ENCODE measurements at regions not wholly inside any gene's neighbourhood (a gene's known extent, or its start where the extent isn't known, plus 50 kb on each side); places are given as distances from the start of the nearest gene placed in this dataset.

- 82% methylated on average over 15 of the region's 16 CpGs for WGBS (ENCODE audit: insufficient coverage)
- H3K27me3 ChIP-seq (replicated peaks in 2 of 5; ENCODE audit: control insufficient read depth in 4 of 5, insufficient read depth in 5 of 5, low read length in 4 of 5): peaks cover 0 to 1% (median 0%) of the 10 kb centered on the region in 5 experiments
- no peaks in the 10 kb centered on the region for H3K36me3 ChIP-seq (ENCODE audit: control insufficient read depth in 4 of 4, insufficient read depth in 4 of 4, low read length in 3 of 4)
- ChIA-PET CTCF (no interaction called here), POLR2A (no interaction called here)
- H3K27ac ChIP-seq (ENCODE audit: insufficient read depth in 1 of 2, low read depth in 1 of 2, low read length in 2 of 2, poor library complexity in 1 of 2, severe bottlenecking in 2 of 2): no peak overlapping the region
- DNase-seq: no peak
- peaks cover 0 to 8% (median 2%) of the 10 kb centered on the region in 5 experiments for H3K9me3 ChIP-seq (ENCODE audit: control extremely low read depth in 1 of 5, control insufficient read depth in 4 of 5, insufficient read depth in 2 of 5, low read depth in 1 of 5, low read length in 4 of 5)
- H3K4me3 ChIP-seq (ENCODE audit: control insufficient read depth in 1 of 7, extremely low read depth in 1 of 7, insufficient read depth in 4 of 7, low read depth in 2 of 7, low read length in 6 of 7): no peak overlapping the region
- H3K4me1 ChIP-seq (ENCODE audit: control extremely low read depth in 1 of 4, control insufficient read depth in 4 of 4, insufficient read depth in 4 of 4, low read length in 3 of 4): no peaks in the 10 kb centered on the region
These were observed 131.8 kb upstream of the PEG3 start for GRCh38 chr19:56972291-56972841.

GRCh38 chr19:56973713-56974555, 133.4 kb upstream of the PEG3 start:
- no peak overlapping the region for H3K4me3 ChIP-seq (ENCODE audit: control insufficient read depth in 1 of 7, extremely low read depth in 1 of 7, insufficient read depth in 4 of 7, low read depth in 2 of 7, low read length in 6 of 7)
- no peaks in the 10 kb centered on the region for H3K4me1 ChIP-seq (ENCODE audit: control extremely low read depth in 1 of 4, control insufficient read depth in 4 of 4, insufficient read depth in 4 of 4, low read length in 3 of 4)
- peaks cover 0 to 1% (median 0%) of the 10 kb centered on the region in 5 experiments for H3K27me3 ChIP-seq (replicated peaks in 2 of 5; ENCODE audit: control insufficient read depth in 4 of 5, insufficient read depth in 5 of 5, low read length in 4 of 5)
- WGBS (ENCODE audit: insufficient coverage): 41% methylated on average over 12 of the region's 12 CpGs
- H3K9me3 ChIP-seq (ENCODE audit: control extremely low read depth in 1 of 5, control insufficient read depth in 4 of 5, insufficient read depth in 2 of 5, low read depth in 1 of 5, low read length in 4 of 5): peaks cover 0 to 15% (median 4%) of the 10 kb centered on the region in 5 experiments
- CTCF ChIA-PET: no interaction called here
- H3K27ac ChIP-seq (ENCODE audit: insufficient read depth in 1 of 2, low read depth in 1 of 2, low read length in 2 of 2, poor library complexity in 1 of 2, severe bottlenecking in 2 of 2): no peak overlapping the region
- POLR2A ChIA-PET: no interaction called here
- no peaks in the 10 kb centered on the region for H3K36me3 ChIP-seq (ENCODE audit: control insufficient read depth in 4 of 4, insufficient read depth in 4 of 4, low read length in 3 of 4)
- no peak for DNase-seq

- WGBS (ENCODE audit: insufficient coverage): 77% methylated on average over 8 of the region's 8 CpGs
- H3K4me1 ChIP-seq (ENCODE audit: control extremely low read depth in 1 of 4, control insufficient read depth in 4 of 4, insufficient read depth in 4 of 4, low read length in 3 of 4): no peaks in the 10 kb centered on the region
- no peak overlapping the region for H3K27ac ChIP-seq (ENCODE audit: insufficient read depth in 1 of 2, low read depth in 1 of 2, low read length in 2 of 2, poor library complexity in 1 of 2, severe bottlenecking in 2 of 2)
- H3K4me3 ChIP-seq (ENCODE audit: control insufficient read depth in 1 of 7, extremely low read depth in 1 of 7, insufficient read depth in 4 of 7, low read depth in 2 of 7, low read length in 6 of 7): no peak overlapping the region
- peaks cover 0 to 1% (median 0%) of the 10 kb centered on the region in 5 experiments for H3K27me3 ChIP-seq (replicated peaks in 2 of 5; ENCODE audit: control insufficient read depth in 4 of 5, insufficient read depth in 5 of 5, low read length in 4 of 5)
- H3K36me3 ChIP-seq (ENCODE audit: control insufficient read depth in 4 of 4, insufficient read depth in 4 of 4, low read length in 3 of 4): no peaks in the 10 kb centered on the region
- CTCF ChIA-PET: no interaction called here
- POLR2A ChIA-PET: no interaction called here
- H3K9me3 ChIP-seq (ENCODE audit: control extremely low read depth in 1 of 5, control insufficient read depth in 4 of 5, insufficient read depth in 2 of 5, low read depth in 1 of 5, low read length in 4 of 5): peaks cover 0 to 18% (median 11%) of the 10 kb centered on the region in 5 experiments
- DNase-seq: no peak
These were observed 134.2 kb upstream of the PEG3 start for GRCh38 chr19:56974556-56975207.

- 81% methylated on average over 3 of the region's 4 CpGs for WGBS (ENCODE audit: insufficient coverage)
- Histone ChIP-seq H3K9me3 (ENCODE audit: control extremely low read depth in 1 of 5, control insufficient read depth in 4 of 5, insufficient read depth in 2 of 5, low read depth in 1 of 5, low read length in 4 of 5) (peaks cover 0 to 24% (median 11%) of the 10 kb centered on the region in 5 experiments), H3K27ac (ENCODE audit: insufficient read depth in 1 of 2, low read depth in 1 of 2, low read length in 2 of 2, poor library complexity in 1 of 2, severe bottlenecking in 2 of 2) (no peak overlapping the region), H3K4me1 (ENCODE audit: control extremely low read depth in 1 of 4, control insufficient read depth in 4 of 4, insufficient read depth in 4 of 4, low read length in 3 of 4) (no peaks in the 10 kb centered on the region), H3K27me3 (replicated peaks in 2 of 5; ENCODE audit: control insufficient read depth in 4 of 5, insufficient read depth in 5 of 5, low read length in 4 of 5) (peaks cover 0 to 1% (median 0%) of the 10 kb centered on the region in 5 experiments), H3K4me3 (ENCODE audit: control insufficient read depth in 1 of 7, extremely low read depth in 1 of 7, insufficient read depth in 4 of 7, low read depth in 2 of 7, low read length in 6 of 7) (no peak overlapping the region), H3K36me3 (ENCODE audit: control insufficient read depth in 4 of 4, insufficient read depth in 4 of 4, low read length in 3 of 4) (no peaks in the 10 kb centered on the region)
- ChIA-PET POLR2A (no interaction called here), CTCF (no interaction called here)
- no peak for DNase-seq
These were observed 135.8 kb upstream of the PEG3 start for GRCh38 chr19:56976300-56976699.

- Histone ChIP-seq H3K4me3 (ENCODE audit: control insufficient read depth in 1 of 7, extremely low read depth in 1 of 7, insufficient read depth in 4 of 7, low read depth in 2 of 7, low read length in 6 of 7) (no peak overlapping the region), H3K27me3 (replicated peaks in 2 of 5; ENCODE audit: control insufficient read depth in 4 of 5, insufficient read depth in 5 of 5, low read length in 4 of 5) (no peaks in the 10 kb centered on the region), H3K9me3 (ENCODE audit: control extremely low read depth in 1 of 5, control insufficient read depth in 4 of 5, insufficient read depth in 2 of 5, low read depth in 1 of 5, low read length in 4 of 5) (peaks cover 0 to 24% (median 12%) of the 10 kb centered on the region in 5 experiments), H3K27ac (ENCODE audit: insufficient read depth in 1 of 2, low read depth in 1 of 2, low read length in 2 of 2, poor library complexity in 1 of 2, severe bottlenecking in 2 of 2) (no peak overlapping the region), H3K36me3 (ENCODE audit: control insufficient read depth in 4 of 4, insufficient read depth in 4 of 4, low read length in 3 of 4) (no peaks in the 10 kb centered on the region), H3K4me1 (ENCODE audit: control extremely low read depth in 1 of 4, control insufficient read depth in 4 of 4, insufficient read depth in 4 of 4, low read length in 3 of 4) (no peaks in the 10 kb centered on the region)
- ChIA-PET CTCF (no interaction called here), POLR2A (no interaction called here)
- 84% methylated on average over 11 of the region's 14 CpGs for WGBS (ENCODE audit: insufficient coverage)
- no peak for DNase-seq
These were observed 136.7 kb upstream of the PEG3 start for GRCh38 chr19:56976995-56977906.

- POLR2A ChIA-PET: no interaction called here
- no peak overlapping the region for H3K4me3 ChIP-seq (ENCODE audit: control insufficient read depth in 1 of 7, extremely low read depth in 1 of 7, insufficient read depth in 4 of 7, low read depth in 2 of 7, low read length in 6 of 7)
- H3K27me3 ChIP-seq (replicated peaks in 2 of 5; ENCODE audit: control insufficient read depth in 4 of 5, insufficient read depth in 5 of 5, low read length in 4 of 5): no peaks in the 10 kb centered on the region
- H3K4me1 ChIP-seq (ENCODE audit: control extremely low read depth in 1 of 4, control insufficient read depth in 4 of 4, insufficient read depth in 4 of 4, low read length in 3 of 4): no peaks in the 10 kb centered on the region
- DNase-seq: no peak
- CTCF ChIA-PET: no interaction called here
- 37% methylated on average over 14 of the region's 20 CpGs for WGBS (ENCODE audit: insufficient coverage)
- no peaks in the 10 kb centered on the region for H3K36me3 ChIP-seq (ENCODE audit: control insufficient read depth in 4 of 4, insufficient read depth in 4 of 4, low read length in 3 of 4)
- H3K9me3 ChIP-seq (ENCODE audit: control extremely low read depth in 1 of 5, control insufficient read depth in 4 of 5, insufficient read depth in 2 of 5, low read depth in 1 of 5, low read length in 4 of 5): peaks cover 0 to 24% (median 12%) of the 10 kb centered on the region in 5 experiments
- H3K27ac ChIP-seq (ENCODE audit: insufficient read depth in 1 of 2, low read depth in 1 of 2, low read length in 2 of 2, poor library complexity in 1 of 2, severe bottlenecking in 2 of 2): no peak overlapping the region
These were observed 137.6 kb upstream of the PEG3 start for GRCh38 chr19:56978023-56978565.

Data from common myeloid progenitor, CD34-positive (primary cell).